IMR-90 (cell line): ENCODE measurements at regions not wholly inside any gene's neighbourhood (a gene's known extent, or its start where the extent isn't known, plus 50 kb on each side); places are given as distances from the start of the nearest gene placed in this dataset.

Experiments used
- ATAC-seq: fragments of 200-7000 bp; cut with Tn5 transposase; 2 replicates; pipeline ENCODE4 v1.9.1; 2020; ENCODE audit warnings: low read depth, mild to moderate bottlenecking, moderate library complexity
- BruUV-seq: library from RNA; stranded (reverse); fragments of 400-500 nt; replicated peaks from 2 replicates; lab custom pipeline; 2021; lab: Mats Ljungman, UMichigan
- CTCF ChIA-PET: fragments of 300-600 bp; formaldehyde crosslinking; extraction: SDS; loops from one replicate; lab custom pipeline; 2021; ENCODE audit warnings: antibody characterized with exemption; lab: Yijun Ruan, JAX
- POLR2A ChIA-PET: fragments of 300-600 bp; sonication (Branson Sonifier 250); formaldehyde crosslinking; loops from one replicate; lab custom pipeline; 2022; ENCODE audit warnings: antibody characterized with exemption; ENCODE audit not compliant: unreplicated experiment; lab: Charles Lee
- DNase-seq: peaks from one replicate; pipeline ENCODE4 v3.0.0; 2013
- H2AFZ ChIP-seq: replicated peaks from 2 replicates; pipeline ENCODE3; 2013; ENCODE audit warnings: low read length, mild to moderate bottlenecking; ENCODE audit not compliant: poor library complexity
- H2AK5ac ChIP-seq: 2 replicates; pipeline ENCODE4 v1.6.1; 2013; ENCODE audit warnings: low read depth, low read length, inconsistent platforms
- H2AK9ac ChIP-seq: replicated peaks from 2 replicates; pipeline ENCODE3; 2013; ENCODE audit warnings: mild to moderate bottlenecking, low read depth, low read length, moderate library complexity; ENCODE audit not compliant: poor library complexity
- H2BK120ac ChIP-seq: 2 replicates; pipeline ENCODE4 v1.6.1; 2013; ENCODE audit warnings: low read depth, low read length, inconsistent platforms
- H2BK15ac ChIP-seq: 3 replicates; pipeline ENCODE4 v1.6.1; 2013; ENCODE audit warnings: low read depth, low read length, inconsistent platforms
- H2BK20ac ChIP-seq: 2 replicates; pipeline ENCODE4 v1.6.1; 2013; ENCODE audit warnings: low read depth, mild to moderate bottlenecking, inconsistent platforms, low read length, moderate library complexity
- H2BK5ac ChIP-seq: 2 replicates; pipeline ENCODE4 v1.6.1; 2013; ENCODE audit warnings: mild to moderate bottlenecking, low read depth, low read length, inconsistent platforms; ENCODE audit not compliant: poor library complexity, severe bottlenecking
- H3K14ac ChIP-seq: replicated peaks from 2 replicates; pipeline ENCODE4 v1.6.1; 2013; ENCODE audit warnings: low read depth, low read length, inconsistent platforms
- H3K18ac ChIP-seq: 2 replicates; pipeline ENCODE4 v1.6.1; 2013; ENCODE audit warnings: low read depth, low read length, control low read depth
- H3K23ac ChIP-seq: 2 replicates; pipeline ENCODE4 v1.6.1; 2013; ENCODE audit warnings: low read depth, low read length, inconsistent platforms
- H3K27ac ChIP-seq: 2 replicates; pipeline ENCODE4 v1.5.1; 2013; ENCODE audit warnings: mild to moderate bottlenecking, control low read depth, low read length; ENCODE audit not compliant: insufficient read depth
- H3K27me3 ChIP-seq: 2 replicates; pipeline ENCODE4 v1.6.1; 2013; ENCODE audit warnings: low read length; ENCODE audit not compliant: control insufficient read depth, insufficient read depth
- H3K36me3 ChIP-seq: 2 replicates; pipeline ENCODE4 v1.6.1; 2013; ENCODE audit warnings: low read length, mixed read lengths; ENCODE audit not compliant: control insufficient read depth, insufficient read depth
- H3K4ac ChIP-seq: 2 replicates; pipeline ENCODE4 v1.6.1; 2013; ENCODE audit warnings: low read depth, low read length, inconsistent platforms
- H3K4me1 ChIP-seq: 2 replicates; pipeline ENCODE4 v1.6.1; 2013; ENCODE audit warnings: low read length, mixed read lengths; ENCODE audit not compliant: control insufficient read depth, insufficient read depth
- H3K4me2 ChIP-seq: 2 replicates; pipeline ENCODE4 v1.6.1; 2013; ENCODE audit warnings: low read depth, mild to moderate bottlenecking, control low read depth, low read length, moderate library complexity
- H3K4me3 ChIP-seq: 2 replicates; pipeline ENCODE4 v1.5.1; 2013; ENCODE audit warnings: low read depth, mild to moderate bottlenecking, control low read depth, low read length, moderate library complexity; ENCODE audit not compliant: insufficient read depth
- H3K56ac ChIP-seq: 2 replicates; pipeline ENCODE4 v1.6.1; 2013; ENCODE audit warnings: low read length, inconsistent platforms; ENCODE audit not compliant: insufficient read depth; ENCODE audit errors: extremely low read depth
- H3K79me1 ChIP-seq, 2 experiments: 2 replicates each; pipeline ENCODE4 v1.6.1; 2013; ENCODE audit warnings: low read length in 2 of 2, inconsistent platforms in 1 of 2, low read depth in 1 of 2
- H3K9ac ChIP-seq: 2 replicates; pipeline ENCODE4 v1.6.1; 2013; ENCODE audit warnings: low read depth, low read length, control low read depth
- H3K9me1 ChIP-seq: 2 replicates; pipeline ENCODE4 v1.6.1; 2013; ENCODE audit warnings: low read length, inconsistent platforms; ENCODE audit not compliant: insufficient read depth
- H3K9me3 ChIP-seq: 2 replicates; pipeline ENCODE4 v1.6.1; 2013; ENCODE audit warnings: low read length; ENCODE audit not compliant: control insufficient read depth, insufficient read depth
- H4K20me1 ChIP-seq: 2 replicates; pipeline ENCODE4 v1.6.1; 2013; ENCODE audit warnings: low read length, inconsistent platforms; ENCODE audit not compliant: insufficient read depth
- H4K5ac ChIP-seq: 2 replicates; pipeline ENCODE4 v1.6.1; 2013; ENCODE audit warnings: mild to moderate bottlenecking, low read depth, low read length, control low read depth
- H4K8ac ChIP-seq, 2 experiments: 2 replicates each; pipeline ENCODE4 v1.6.1; 2013; ENCODE audit warnings: low read depth in 2 of 2, low read length in 2 of 2, control low read depth in 1 of 2, inconsistent platforms in 1 of 2
- H4K91ac ChIP-seq: 2 replicates; pipeline ENCODE4 v1.6.1; 2013; ENCODE audit warnings: low read depth, low read length, inconsistent platforms; ENCODE audit not compliant: insufficient read depth
- BHLHE40 ChIP-seq: fragments of 150-350 bp; IDR thresholded peaks from 2 replicates; pipeline ENCODE4 v1.6.1; 2016; ENCODE audit warnings: mild to moderate bottlenecking, low read depth, low read length
- CEBPB ChIP-seq: IDR thresholded peaks from 2 replicates; pipeline ENCODE4 v1.6.1; 2012; ENCODE audit warnings: low read depth, low read length, improper control_type of control experiment
- CHD1 ChIP-seq: IDR thresholded peaks from 2 replicates; pipeline ENCODE4 v1.6.1; 2012; ENCODE audit warnings: low read depth, low read length, improper control_type of control experiment
- CTCF ChIP-seq: conservative IDR thresholded peaks from 2 replicates; pipeline ENCODE4 v1.5.1; 2012; ENCODE audit warnings: mild to moderate bottlenecking, low read depth, low read length, improper control_type of control experiment
- FOS ChIP-seq: fragments of 150-350 bp; IDR thresholded peaks from 2 replicates; pipeline ENCODE4 v1.6.1; 2016; ENCODE audit warnings: low read depth, low read length
- MAFK ChIP-seq: IDR thresholded peaks from 2 replicates; pipeline ENCODE4 v1.6.1; 2012; ENCODE audit warnings: low read depth, low read length, improper control_type of control experiment
- MAZ ChIP-seq: IDR thresholded peaks from 2 replicates; pipeline ENCODE4 v1.6.1; 2012; ENCODE audit warnings: low read depth, mild to moderate bottlenecking, low read length, improper control_type of control experiment, moderate library complexity, borderline replicate concordance
- MXI1 ChIP-seq: IDR thresholded peaks from 2 replicates; pipeline ENCODE4 v1.6.1; 2012; ENCODE audit warnings: low read depth, mild to moderate bottlenecking, low read length, moderate library complexity, borderline replicate concordance
- NFE2L2 ChIP-seq: fragments of 150-350 bp; IDR thresholded peaks from 2 replicates; pipeline ENCODE4 v1.6.1; 2016; ENCODE audit warnings: low read depth, mild to moderate bottlenecking, low read length
- POLR2A ChIP-seq: IDR thresholded peaks from 2 replicates; pipeline ENCODE4 v1.6.1; 2012; ENCODE audit warnings: mild to moderate bottlenecking, low read depth, low read length
- RAD21 ChIP-seq: IDR thresholded peaks from 2 replicates; pipeline ENCODE4 v1.6.1; 2012; ENCODE audit warnings: low read length, improper control_type of control experiment
- RCOR1 ChIP-seq: IDR thresholded peaks from 2 replicates; pipeline ENCODE4 v1.6.1; 2012; ENCODE audit warnings: mild to moderate bottlenecking, low read length, improper control_type of control experiment; ENCODE audit not compliant: insufficient replicate concordance
- RFX5 ChIP-seq: IDR thresholded peaks from 2 replicates; pipeline ENCODE4 v1.8.0; 2012; ENCODE audit warnings: low read depth, mild to moderate bottlenecking, low read length, moderate library complexity
- SMC3 ChIP-seq: fragments of 150-350 bp; IDR thresholded peaks from 2 replicates; pipeline ENCODE4 v1.6.1; 2016; ENCODE audit warnings: low read depth, mild to moderate bottlenecking, antibody characterized with exemption, low read length, moderate library complexity
- USF2 ChIP-seq: fragments of 150-350 bp; IDR thresholded peaks from 2 replicates; pipeline ENCODE4 v1.6.1; 2017; ENCODE audit warnings: mild to moderate bottlenecking, antibody characterized with exemption, low read length, low read depth
- WGBS, 2 experiments: methylation state at CpG; one replicate each; pipeline versions ENCODE4 v1.1.5 to v1.1.7; 2013; ENCODE audit warnings: missing lambda C conversion rate in 2 of 2; ENCODE audit not compliant: insufficient read length in 1 of 2; ENCODE audit errors: extremely low coverage in 2 of 2; 5-methylcytosine and 5-hydroxymethylcytosine counted together
- dilution Hi-C: fragments of 300-500 bp; cut with HindIII; formaldehyde crosslinking; loops from one replicate; pipeline ENCODE4 v1.14.3; 2018; ENCODE audit warnings: low sequenced_read_pairs; ENCODE audit not compliant: unreplicated experiment
- in situ Hi-C: fragments of 300-500 bp; cut with MboI; formaldehyde crosslinking; loops from 3 replicates; pipeline ENCODE4 v1.14.3; 2019; ENCODE audit warnings: low sequenced_read_pairs, inconsistent platforms, mixed read lengths
- intact Hi-C: fragments of 100-400 bp; cut with micrococcal nuclease; formaldehyde crosslinking; loops from 2 replicates; pipeline ENCODE4 v1.10.0; 2022
- TF ChIP-seq, protein P1 (sequence below): fragments of 150-350 bp; IDR thresholded peaks from 2 replicates; pipeline ENCODE4 v1.6.1; 2016; ENCODE audit warnings: low read depth, mild to moderate bottlenecking, low read length, moderate library complexity, borderline replicate concordance

DNA sequence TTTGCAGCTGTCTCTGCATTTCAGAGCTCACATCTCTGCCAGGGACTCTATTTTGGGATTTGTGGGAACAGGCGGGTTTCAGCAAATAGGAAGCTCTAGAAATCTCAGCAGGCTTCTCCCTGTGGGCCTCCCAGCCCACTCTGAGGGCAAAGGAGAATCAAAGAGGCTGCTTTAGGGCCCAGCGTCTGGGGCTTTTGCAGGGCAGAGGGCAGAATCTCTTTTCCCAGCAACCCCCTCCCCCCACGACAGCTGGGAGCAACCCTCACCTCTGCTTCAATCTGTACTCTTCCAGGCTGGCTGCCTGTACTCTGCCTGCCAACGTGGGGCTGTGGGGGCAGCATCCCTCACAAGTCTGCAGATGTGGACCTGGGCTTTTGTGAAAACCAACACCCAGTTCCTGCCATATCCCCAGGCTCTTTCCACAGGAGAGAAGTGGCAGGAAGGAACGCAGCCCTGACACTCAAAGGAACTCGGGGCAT lies 529.6 kb upstream of the TBX3 start:
- no peaks in the 10 kb centered on the region for H4K20me1 ChIP-seq
- no peak overlapping the region for H4K5ac ChIP-seq
- H4K8ac ChIP-seq: no peak overlapping the region
- TF ChIP-seq USF2: no peak
- no peak for TF ChIP-seq CEBPB
- TF ChIP-seq RAD21: no peak
- no peak for TF ChIP-seq CTCF
- TF ChIP-seq CHD1: no peak
- TF ChIP-seq, protein P1, sequence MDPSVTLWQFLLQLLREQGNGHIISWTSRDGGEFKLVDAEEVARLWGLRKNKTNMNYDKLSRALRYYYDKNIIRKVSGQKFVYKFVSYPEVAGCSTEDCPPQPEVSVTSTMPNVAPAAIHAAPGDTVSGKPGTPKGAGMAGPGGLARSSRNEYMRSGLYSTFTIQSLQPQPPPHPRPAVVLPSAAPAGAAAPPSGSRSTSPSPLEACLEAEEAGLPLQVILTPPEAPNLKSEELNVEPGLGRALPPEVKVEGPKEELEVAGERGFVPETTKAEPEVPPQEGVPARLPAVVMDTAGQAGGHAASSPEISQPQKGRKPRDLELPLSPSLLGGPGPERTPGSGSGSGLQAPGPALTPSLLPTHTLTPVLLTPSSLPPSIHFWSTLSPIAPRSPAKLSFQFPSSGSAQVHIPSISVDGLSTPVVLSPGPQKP: no peak
- no peak for TF ChIP-seq MAFK
- TF ChIP-seq RFX5: no peak
- TF ChIP-seq POLR2A: no peak
- no peak for TF ChIP-seq SMC3
- TF ChIP-seq FOS: no peak
- no peak for TF ChIP-seq NFE2L2
- TF ChIP-seq BHLHE40: no peak
- TF ChIP-seq RCOR1: no peak
- no peak for TF ChIP-seq MAZ
- no peak for TF ChIP-seq MXI1
- no peak for DNase-seq
- no peak overlapping the region for H2AK9ac ChIP-seq
- intact Hi-C loops: no loop called here
- no peak overlapping the region for H2BK120ac ChIP-seq
- CTCF ChIA-PET: interaction anchor here (0.9 kb wide), 1 partner anchor 23 kb away, joined by 5 read pairs; no protein-coding TSS in a partner anchor
- no peaks in the 10 kb centered on the region for H3K27me3 ChIP-seq
- no peaks in the 10 kb centered on the region for H3K79me1 ChIP-seq
- H3K4me2 ChIP-seq: no peak overlapping the region
- no peak overlapping the region for H3K56ac ChIP-seq
- no peak overlapping the region for H4K91ac ChIP-seq
- H2AK5ac ChIP-seq: no peak overlapping the region
- H2BK15ac ChIP-seq: no peak overlapping the region
- POLR2A ChIA-PET: no interaction called here
- in situ Hi-C loops: no loop called here
- H3K4ac ChIP-seq: no peak overlapping the region
- peak overlapping the region; percentile 5 for H2AFZ ChIP-seq
- no peak overlapping the region for H3K27ac ChIP-seq
- H3K36me3 ChIP-seq: no peaks in the 10 kb centered on the region
- peaks cover 2% of the 10 kb centered on the region; the same call in 1 of the 2 replicates for H3K4me1 ChIP-seq
- no peak overlapping the region for H2BK5ac ChIP-seq
- dilution Hi-C loops: no loop called here
- no peak overlapping the region for H3K23ac ChIP-seq
- BruUV-seq: no TSS peak
- WGBS, 2 experiments: no CpG with 5 or more reads among the region's 6 CpGs
- 0 out of 2 replicates have a peak, but pooled peaks cover 2% of the 10 kb centered on the region for H3K9me3 ChIP-seq
- no peak overlapping the region for H2BK20ac ChIP-seq
- H3K4me3 ChIP-seq: no peak overlapping the region
- H3K14ac ChIP-seq: no peak overlapping the region
- no peak overlapping the region for H3K9ac ChIP-seq
- no peak overlapping the region for H3K18ac ChIP-seq
- ATAC-seq: no peak
- no peaks in the 10 kb centered on the region for H3K9me1 ChIP-seq
